ENCODE measurements at regions not wholly inside any gene's neighbourhood (a gene's known extent, or its start where the extent isn't known, plus 50 kb on each side); places are given as distances from the start of the nearest gene placed in this dataset.
A peak's percentile ranks its signal among the peaks of the same experiment; 100 is the strongest.

GRCh38 chr3:110528305-110529121, 543.1 kb upstream of the NECTIN3 start (continued):
- TF ChIP-seq PTRF (tag; IDR thresholded peaks at IDR 0.05) (no peak), XRCC3 (IDR thresholded peaks at IDR 0.05) (no peak), ZNF121 (CRISPR knock-in tag; conservative IDR thresholded peaks at IDR 0.05) (no peak), ZNF445 (CRISPR knock-in tag; IDR thresholded peaks at IDR 0.05; ENCODE audit: low read depth) (no peak), CBFA2T3 (IDR thresholded peaks at IDR 0.05) (peak; percentile 79), CEBPB (tag; IDR thresholded peaks at IDR 0.05) (no peak), NR2F6 (CRISPR knock-in tag; IDR thresholded peaks at IDR 0.05) (no peak), CAMTA2 (CRISPR knock-in tag; conservative IDR thresholded peaks at IDR 0.05) (no peak), MED1 (CRISPR knock-in tag; IDR thresholded peaks at IDR 0.05; ENCODE audit: borderline replicate concordance) (no peak)

GRCh38 chr3:110530902-110531301, 540.7 kb upstream of the NECTIN3 start:
- no peak overlapping the region for H3K4me3 ChIP-seq
- in situ Hi-C loops (cut with MboI), result no loop called here
- no peaks in the 10 kb centered on the region for H4K20me1 ChIP-seq (replicated peaks; ENCODE audit: control insufficient read depth, insufficient read depth, low read length)
- H3K27me3 ChIP-seq (ENCODE audit: control insufficient read depth in 2 of 2, insufficient read depth in 2 of 2, low read length in 2 of 2), result no peaks in the 10 kb centered on the region
- FAIRE-seq (no peak), DNase-seq (ENCODE audit: extremely low read depth in 1 of 4, low spot score in 3 of 4) (no peak), ATAC-seq (no peak)
- H3K79me2 ChIP-seq (ENCODE audit: control insufficient read depth, insufficient read depth, low read length), result peaks cover 40% of the 10 kb centered on the region
- H3K4me2 ChIP-seq (ENCODE audit: insufficient read depth, low read length), result no peak overlapping the region
- H3K9ac ChIP-seq (ENCODE audit: insufficient read depth in 1 of 2, low read depth in 2 of 2, low read length in 2 of 2), result no peak overlapping the region
- no TSS peak for BruUV-seq (replicated peaks)
- intact Hi-C loops (cut with micrococcal nuclease), result no loop called here
- no peaks in the 10 kb centered on the region for H3K9me1 ChIP-seq (ENCODE audit: control insufficient read depth, insufficient read depth, low read length)
- CTCF ChIA-PET (ENCODE audit: low intra/inter-chr PET ratio), result no interaction called here
- WGBS (ENCODE audit: insufficient coverage, low coverage, missing lambda C conversion rate), result 35% methylated on average over 2 of the region's 2 CpGs
- H3K36me3 ChIP-seq (ENCODE audit: control insufficient read depth, insufficient read depth, low read length), result peaks cover 34% of the 10 kb centered on the region; the same call in 2 of the 3 replicates
- H3K4me1 ChIP-seq (replicated peaks in 1 of 2; ENCODE audit: control insufficient read depth in 2 of 2, insufficient read depth in 2 of 2, low read length in 2 of 2), result peaks cover 0 to 24% of the 10 kb centered on the region in 2 experiments; a peak in 3 of 5 replicates
- TF ChIP-seq ZNF24 (IDR thresholded peaks at IDR 0.05) (no peak), HMBOX1 (IDR thresholded peaks at IDR 0.05) (peak; percentile 64; the same call in 1 of the 2 replicates), PHB2 (IDR thresholded peaks at IDR 0.05; ENCODE audit: low read depth) (no peak), NFXL1 (CRISPR knock-in tag; IDR thresholded peaks at IDR 0.05) (no peak)
- no peak overlapping the region for H3K27ac ChIP-seq (ENCODE audit: extremely low read depth, low read depth, low read length)
- POLR2A ChIA-PET, result no interaction called here
- H3K9me3 ChIP-seq (replicated peaks; ENCODE audit: control insufficient read depth, insufficient read depth, low read depth, low read length), result peaks cover 3% of the 10 kb centered on the region
- no peak overlapping the region for H2AFZ ChIP-seq (ENCODE audit: low read depth, low read length)

All from K562 (cell line).